Activated CD4-positive, alpha-beta T cell treated with anti-CD3 and anti-CD28 coated beads, Interleukin-2, Interleukin-4, amounts not matched to agents 100 ng/mL and 50 ng/mL, durations not matched to agents 16 hours and 8 hours (primary cell): ENCODE measurements at regions not wholly inside any gene's neighbourhood (a gene's known extent, or its start where the extent isn't known, plus 50 kb on each side); places are given as distances from the start of the nearest gene placed in this dataset.

ENCODE experiments used
- DNase-seq: peaks from one replicate; pipeline ENCODE4 v3.0.0-alpha.2; 2020; ENCODE audit warnings: low spot score

- DNase-seq, result no peak
These were observed 495.5 kb upstream of the CFAP20DC start for GRCh38 chr3:59545374-59545773.

- no peak for DNase-seq
These were observed 492.5 kb upstream of the CFAP20DC start for GRCh38 chr3:59542276-59542675.

GRCh38 chr3:59540696-59541095 is 490.9 kb upstream of the CFAP20DC start:
- DNase-seq, result peak; percentile 52

GRCh38 chr3:59540241-59540640 is 490.4 kb upstream of the CFAP20DC start:
- DNase-seq, result no peak

- no peak for DNase-seq
These were observed 489.1 kb upstream of the CFAP20DC start for GRCh38 chr3:59538753-59539432.

- DNase-seq, result no peak
These were observed 486.0 kb upstream of the CFAP20DC start for GRCh38 chr3:59535791-59536221.

GRCh38 chr3:59531994-59532393 is 482.2 kb upstream of the CFAP20DC start:
- no peak for DNase-seq

- no peak for DNase-seq
These were observed 481.4 kb upstream of the CFAP20DC start for GRCh38 chr3:59531066-59531745.

GRCh38 chr3:59528251-59528650 is 478.4 kb upstream of the CFAP20DC start:
- DNase-seq, result no peak

GRCh38 chr3:59527493-59527892 is 477.7 kb upstream of the CFAP20DC start:
- peak; percentile 59 for DNase-seq

- peak; percentile 66 for DNase-seq
These were observed 477.2 kb upstream of the CFAP20DC start for GRCh38 chr3:59526999-59527398.

GRCh38 chr3:59522550-59522949 is 472.7 kb upstream of the CFAP20DC start:
- no peak for DNase-seq

GRCh38 chr3:59519094-59519493 is 469.3 kb upstream of the CFAP20DC start:
- no peak for DNase-seq

- DNase-seq, result no peak
These were observed 468.6 kb upstream of the CFAP20DC start for GRCh38 chr3:59518283-59519055.

- DNase-seq, result no peak
These were observed 467.6 kb upstream of the CFAP20DC start for GRCh38 chr3:59517388-59517787.

GRCh38 chr3:59515966-59516365 is 466.1 kb upstream of the CFAP20DC start:
- no peak for DNase-seq

- no peak for DNase-seq
These were observed 465.1 kb upstream of the CFAP20DC start for GRCh38 chr3:59514865-59515482.

GRCh38 chr3:59513570-59513969 is 463.7 kb upstream of the CFAP20DC start:
- no peak for DNase-seq

- DNase-seq, result no peak
These were observed 462.2 kb upstream of the CFAP20DC start for GRCh38 chr3:59512066-59512465.

GRCh38 chr3:59510576-59510975 is 460.8 kb upstream of the CFAP20DC start:
- no peak for DNase-seq

GRCh38 chr3:59508273-59508672 is 458.4 kb upstream of the CFAP20DC start:
- no peak for DNase-seq

- DNase-seq, result no peak
These were observed 456.4 kb upstream of the CFAP20DC start for GRCh38 chr3:59506191-59506590.

- no peak for DNase-seq
These were observed 453.6 kb upstream of the CFAP20DC start for GRCh38 chr3:59503441-59503840.
